ENCODE measurements at regions not wholly inside any gene's neighbourhood (a gene's known extent, or its start where the extent isn't known, plus 50 kb on each side); places are given as distances from the start of the nearest gene placed in this dataset.
A peak's percentile ranks its signal among the peaks of the same experiment; 100 is the strongest.
"Not testable (repeated sequence)": the region's sequence is repeated elsewhere in the genome, so short reads cannot be mapped to it uniquely, and the experiment has no call there.

DNA sequence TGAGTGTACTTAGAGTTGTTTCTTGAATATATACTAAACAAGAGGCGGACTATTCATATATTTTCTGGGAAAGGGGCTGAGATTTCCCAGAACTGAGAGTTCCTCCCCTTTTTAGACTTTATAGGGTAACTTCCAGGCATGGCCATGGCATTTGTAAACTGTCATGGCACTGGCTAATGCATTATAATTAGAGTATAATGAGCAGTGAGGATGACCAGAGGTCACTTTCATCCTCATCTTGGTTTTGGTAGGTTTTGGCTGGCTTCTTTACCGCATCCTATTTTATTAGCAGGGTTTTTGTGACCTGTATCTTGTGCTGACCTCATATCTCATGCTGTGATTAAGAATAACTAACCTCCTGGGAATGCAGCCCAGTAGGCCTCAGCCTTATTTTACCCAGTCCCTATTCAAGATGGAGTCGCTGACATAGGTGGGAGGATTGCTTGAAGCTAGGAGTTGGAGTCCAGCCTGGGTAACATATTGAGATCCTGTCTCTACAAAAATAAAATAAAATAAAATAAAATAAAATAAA is 91.4 kb downstream of the MOBP start:
- Histone ChIP-seq H3K4me3 (ENCODE audit: low read length) (no peak overlapping the region), H3K4me1 (ENCODE audit: insufficient read depth, low read length) (no peaks in the 10 kb centered on the region), H3K9ac (ENCODE audit: low read depth, low read length) (no peak overlapping the region), H3K27me3 (ENCODE audit: insufficient read depth, low read length) (no peaks in the 10 kb centered on the region), H3K27ac (ENCODE audit: low read length) (no peak overlapping the region), H3K9me3 (ENCODE audit: insufficient read depth, low read depth, low read length) (no peaks in the 10 kb centered on the region), H3K36me3 (ENCODE audit: insufficient read depth, low read depth, low read length) (no peaks in the 10 kb centered on the region)

DNA sequence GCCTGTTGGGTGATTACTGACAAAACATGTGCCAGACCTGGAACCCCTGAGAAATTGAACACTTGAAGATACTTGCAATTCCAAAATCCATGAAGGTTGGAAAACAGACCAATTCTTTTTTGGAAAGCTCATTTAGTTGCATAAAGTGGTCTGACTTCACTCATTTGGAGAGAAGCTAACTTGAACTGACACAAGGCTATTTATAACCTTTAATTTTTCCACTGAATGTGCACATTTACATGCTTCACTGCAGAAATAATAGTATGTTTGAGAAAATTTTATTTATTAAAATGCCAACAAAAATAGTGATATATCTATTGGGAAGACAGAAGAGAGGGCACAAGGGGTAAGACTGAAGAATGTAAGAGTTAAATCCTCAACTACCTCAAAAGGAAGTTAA is 92.1 kb downstream of the MOBP start:
- H3K4me1 ChIP-seq (ENCODE audit: insufficient read depth, low read length) = no peaks in the 10 kb centered on the region
- H3K4me3 ChIP-seq (ENCODE audit: low read length) = no peak overlapping the region
- H3K36me3 ChIP-seq (ENCODE audit: insufficient read depth, low read depth, low read length) = no peaks in the 10 kb centered on the region
- H3K27ac ChIP-seq (ENCODE audit: low read length) = no peak overlapping the region
- H3K27me3 ChIP-seq (ENCODE audit: insufficient read depth, low read length) = no peaks in the 10 kb centered on the region
- H3K9ac ChIP-seq (ENCODE audit: low read depth, low read length) = no peak overlapping the region
- no peaks in the 10 kb centered on the region for H3K9me3 ChIP-seq (ENCODE audit: insufficient read depth, low read depth, low read length)

DNA sequence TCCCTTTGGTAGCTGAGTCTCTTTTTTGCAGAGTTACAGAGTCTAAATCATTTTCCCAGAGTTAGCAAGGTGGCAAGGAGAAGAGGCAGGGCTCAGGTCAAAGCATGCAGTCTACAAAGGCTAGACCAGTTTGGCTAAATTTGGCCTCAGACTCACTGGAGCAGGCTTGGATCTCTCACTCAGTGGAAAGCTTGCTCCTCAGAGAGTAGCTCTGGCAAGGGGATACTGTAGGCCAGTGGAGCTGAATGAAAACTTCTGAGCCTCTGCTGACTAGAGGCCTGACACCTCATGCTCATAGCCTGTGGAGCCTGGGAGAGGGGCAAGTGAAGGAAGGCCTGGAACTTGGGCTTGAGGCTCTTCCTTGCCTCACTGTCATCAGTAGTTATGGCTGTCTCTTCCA is 101.0 kb downstream of the MOBP start:
- H3K9me3 ChIP-seq (ENCODE audit: insufficient read depth, low read depth, low read length) = no peaks in the 10 kb centered on the region
- H3K4me1 ChIP-seq (ENCODE audit: insufficient read depth, low read length) = no peaks in the 10 kb centered on the region
- no peaks in the 10 kb centered on the region for H3K27me3 ChIP-seq (ENCODE audit: insufficient read depth, low read length)
- H3K36me3 ChIP-seq (ENCODE audit: insufficient read depth, low read depth, low read length) = no peaks in the 10 kb centered on the region
- H3K9ac ChIP-seq (ENCODE audit: low read depth, low read length) = no peak overlapping the region
- no peak overlapping the region for H3K27ac ChIP-seq (ENCODE audit: low read length)
- no peak overlapping the region for H3K4me3 ChIP-seq (ENCODE audit: low read length)

DNA sequence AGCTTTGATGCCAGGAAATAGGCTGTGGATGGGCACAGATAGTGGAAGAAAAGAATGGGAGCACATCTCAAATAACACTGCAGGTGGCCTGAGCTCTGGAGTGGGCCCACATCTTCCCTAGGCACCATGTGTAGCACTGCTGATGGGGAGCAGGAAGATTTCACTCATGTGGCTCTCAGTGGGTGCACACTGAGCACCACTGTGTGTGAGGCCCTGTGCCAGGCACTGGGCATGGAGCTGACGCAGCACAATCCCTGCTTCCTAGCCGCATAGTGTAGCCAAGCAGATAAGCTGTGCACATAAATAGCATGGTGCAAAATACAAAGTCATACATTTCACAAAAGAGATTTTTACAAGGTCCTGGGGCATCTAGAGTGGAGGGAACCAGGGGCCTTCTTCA is 101.6 kb downstream of the MOBP start:
- Histone ChIP-seq H3K27ac (ENCODE audit: low read length) (no peak overlapping the region), H3K4me3 (ENCODE audit: low read length) (no peak overlapping the region), H3K9me3 (ENCODE audit: insufficient read depth, low read depth, low read length) (no peaks in the 10 kb centered on the region), H3K9ac (ENCODE audit: low read depth, low read length) (no peak overlapping the region), H3K36me3 (ENCODE audit: insufficient read depth, low read depth, low read length) (no peaks in the 10 kb centered on the region), H3K27me3 (ENCODE audit: insufficient read depth, low read length) (no peaks in the 10 kb centered on the region), H3K4me1 (ENCODE audit: insufficient read depth, low read length) (no peaks in the 10 kb centered on the region)

DNA sequence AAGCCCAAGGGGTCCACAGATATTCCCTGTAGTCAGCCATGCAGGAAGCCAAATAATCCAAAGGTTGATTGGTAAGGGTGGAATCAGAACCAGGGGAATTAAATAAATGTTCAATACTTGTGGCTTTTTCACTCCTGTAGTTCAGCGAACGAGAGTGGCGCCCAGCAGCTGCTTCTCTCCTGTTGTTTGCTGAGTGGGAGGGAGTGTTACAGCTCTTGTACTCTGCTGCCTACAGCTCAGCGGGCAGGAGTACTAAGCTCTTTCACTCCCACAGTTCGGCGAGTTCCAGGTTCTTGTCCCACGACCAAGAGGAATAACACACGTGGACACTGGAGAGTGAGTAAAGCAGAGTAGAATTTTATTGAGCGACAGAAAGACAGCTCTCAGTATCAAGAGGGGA is 105.9 kb downstream of the MOBP start:
- peaks cover 20% of the 10 kb centered on the region; the same call in 1 of the 2 replicates for H3K4me1 ChIP-seq (ENCODE audit: insufficient read depth, low read length)
- H3K4me3 ChIP-seq (ENCODE audit: low read length) = no peak overlapping the region
- H3K9ac ChIP-seq (ENCODE audit: low read depth, low read length) = no peak overlapping the region
- no peak overlapping the region for H3K27ac ChIP-seq (ENCODE audit: low read length)
- H3K27me3 ChIP-seq (ENCODE audit: insufficient read depth, low read length) = no peaks in the 10 kb centered on the region
- H3K9me3 ChIP-seq (ENCODE audit: insufficient read depth, low read depth, low read length) = no peaks in the 10 kb centered on the region
- no peaks in the 10 kb centered on the region for H3K36me3 ChIP-seq (ENCODE audit: insufficient read depth, low read depth, low read length)

DNA sequence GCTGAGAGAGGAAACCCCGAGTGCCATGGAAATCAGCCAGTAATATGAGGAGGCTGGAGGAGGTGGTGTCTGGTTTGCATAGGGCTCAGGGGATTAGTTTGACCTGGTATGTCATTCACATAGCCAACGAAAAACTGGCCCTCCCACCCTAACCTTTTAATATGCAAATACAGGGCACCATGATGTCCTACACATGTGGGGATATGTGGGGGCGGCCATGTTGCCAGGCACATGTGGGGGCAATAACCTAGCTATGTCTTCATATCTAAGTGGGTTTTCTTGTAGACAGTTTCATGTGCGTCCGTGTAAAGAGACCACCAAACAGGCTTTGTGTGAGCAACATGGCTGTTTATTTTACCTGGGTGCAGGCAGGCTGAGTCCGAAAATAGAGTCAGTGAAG is 110.1 kb downstream of the MOBP start:
- Histone ChIP-seq H3K4me1 (ENCODE audit: insufficient read depth, low read length) (peaks cover 20% of the 10 kb centered on the region; the same call in 1 of the 2 replicates), H3K9ac (ENCODE audit: low read depth, low read length) (peak overlapping the region; percentile 53; the same call in 1 of the 2 replicates), H3K4me3 (ENCODE audit: low read length) (peak overlapping the region; percentile 30; the same call in 1 of the 2 replicates), H3K27me3 (ENCODE audit: insufficient read depth, low read length) (no peaks in the 10 kb centered on the region), H3K27ac (ENCODE audit: low read length) (no peak overlapping the region), H3K9me3 (ENCODE audit: insufficient read depth, low read depth, low read length) (no peaks in the 10 kb centered on the region), H3K36me3 (ENCODE audit: insufficient read depth, low read depth, low read length) (no peaks in the 10 kb centered on the region)

DNA sequence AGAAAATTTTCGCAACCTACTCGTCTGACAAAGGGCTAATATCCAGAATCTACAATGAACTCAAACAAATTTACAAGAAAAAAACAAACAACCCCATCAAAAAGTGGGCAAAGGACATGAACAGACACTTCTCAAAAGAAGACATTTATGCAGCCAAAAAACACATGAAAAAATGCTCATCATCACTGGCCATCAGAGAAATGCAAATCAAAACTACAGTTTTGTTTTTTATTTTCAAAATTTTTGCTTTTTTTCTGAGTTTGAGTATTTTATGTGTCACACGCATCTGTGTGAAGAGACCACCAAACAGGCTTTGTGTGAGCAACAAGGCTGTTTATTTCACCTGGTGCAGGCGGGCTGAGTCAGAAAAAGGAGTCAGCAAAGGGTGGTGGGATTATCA is 118.7 kb downstream of the MOBP start:
- H3K27me3 ChIP-seq (ENCODE audit: insufficient read depth, low read length) = not testable (repeated sequence)

DNA sequence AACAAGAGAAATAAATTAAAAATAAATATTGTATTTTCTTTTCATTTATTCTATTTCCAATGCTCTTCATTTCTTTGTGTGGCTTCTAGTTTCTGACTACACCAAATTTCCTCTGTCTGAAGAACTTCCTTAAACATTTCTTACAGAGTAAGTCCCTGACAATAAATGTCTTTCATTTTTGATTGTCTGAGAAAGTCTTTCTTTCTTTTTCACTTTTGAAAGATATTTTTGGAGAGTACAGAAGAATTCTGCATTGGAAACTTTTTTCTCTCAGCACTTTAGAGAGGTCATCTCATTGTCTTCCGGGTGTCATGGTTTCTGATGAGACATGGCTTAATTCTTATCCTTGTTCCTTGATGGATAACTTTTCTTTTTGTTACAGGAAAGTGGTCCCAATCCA is 119.6 kb downstream of the MOBP start:
- Histone ChIP-seq H3K36me3 (ENCODE audit: insufficient read depth, low read depth, low read length) (no peaks in the 10 kb centered on the region), H3K4me3 (ENCODE audit: low read length) (no peak overlapping the region), H3K4me1 (ENCODE audit: insufficient read depth, low read length) (no peaks in the 10 kb centered on the region; the same call in 1 of the 2 replicates), H3K9ac (ENCODE audit: low read depth, low read length) (no peak overlapping the region), H3K9me3 (ENCODE audit: insufficient read depth, low read depth, low read length) (0 out of 2 replicates have a peak, but pooled peaks cover 4% of the 10 kb centered on the region), H3K27ac (ENCODE audit: low read length) (no peak overlapping the region), H3K27me3 (ENCODE audit: insufficient read depth, low read length) (no peaks in the 10 kb centered on the region)

More for the DNA sequence above, 118.7 kb downstream of the MOBP start:
- not testable (repeated sequence) for H3K9ac ChIP-seq (ENCODE audit: low read depth, low read length); H3K36me3 ChIP-seq (ENCODE audit: insufficient read depth, low read depth, low read length); H3K4me1 ChIP-seq (ENCODE audit: insufficient read depth, low read length); H3K27ac ChIP-seq (ENCODE audit: low read length); H3K9me3 ChIP-seq (ENCODE audit: insufficient read depth, low read depth, low read length); H3K4me3 ChIP-seq (ENCODE audit: low read length)

DNA sequence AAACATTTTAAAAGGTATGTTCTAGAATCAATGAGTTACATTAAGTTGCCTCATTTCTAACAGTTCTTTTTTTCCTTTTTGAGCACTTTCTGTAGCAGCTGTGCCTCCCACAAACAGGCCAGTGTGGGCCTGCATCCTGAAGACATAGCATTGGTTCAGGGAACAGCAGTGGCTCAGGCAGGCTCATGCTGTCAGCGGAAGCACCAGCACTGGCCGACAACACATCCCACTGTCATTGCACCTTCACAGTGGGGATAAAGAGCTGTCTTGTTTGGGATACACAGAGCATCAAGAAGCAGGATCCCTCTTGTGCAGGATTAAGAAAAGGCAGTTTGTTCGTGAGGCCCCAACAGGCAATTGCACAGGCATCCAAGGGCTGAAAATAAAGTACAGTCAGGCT is 123.3 kb downstream of the MOBP start:
- Histone ChIP-seq H3K36me3 (ENCODE audit: insufficient read depth, low read depth, low read length) (no peaks in the 10 kb centered on the region), H3K4me3 (ENCODE audit: low read length) (no peak overlapping the region), H3K9ac (ENCODE audit: low read depth, low read length) (no peak overlapping the region), H3K27me3 (ENCODE audit: insufficient read depth, low read length) (no peaks in the 10 kb centered on the region), H3K27ac (ENCODE audit: low read length) (no peak overlapping the region), H3K9me3 (ENCODE audit: insufficient read depth, low read depth, low read length) (no peaks in the 10 kb centered on the region), H3K4me1 (ENCODE audit: insufficient read depth, low read length) (no peaks in the 10 kb centered on the region)

DNA sequence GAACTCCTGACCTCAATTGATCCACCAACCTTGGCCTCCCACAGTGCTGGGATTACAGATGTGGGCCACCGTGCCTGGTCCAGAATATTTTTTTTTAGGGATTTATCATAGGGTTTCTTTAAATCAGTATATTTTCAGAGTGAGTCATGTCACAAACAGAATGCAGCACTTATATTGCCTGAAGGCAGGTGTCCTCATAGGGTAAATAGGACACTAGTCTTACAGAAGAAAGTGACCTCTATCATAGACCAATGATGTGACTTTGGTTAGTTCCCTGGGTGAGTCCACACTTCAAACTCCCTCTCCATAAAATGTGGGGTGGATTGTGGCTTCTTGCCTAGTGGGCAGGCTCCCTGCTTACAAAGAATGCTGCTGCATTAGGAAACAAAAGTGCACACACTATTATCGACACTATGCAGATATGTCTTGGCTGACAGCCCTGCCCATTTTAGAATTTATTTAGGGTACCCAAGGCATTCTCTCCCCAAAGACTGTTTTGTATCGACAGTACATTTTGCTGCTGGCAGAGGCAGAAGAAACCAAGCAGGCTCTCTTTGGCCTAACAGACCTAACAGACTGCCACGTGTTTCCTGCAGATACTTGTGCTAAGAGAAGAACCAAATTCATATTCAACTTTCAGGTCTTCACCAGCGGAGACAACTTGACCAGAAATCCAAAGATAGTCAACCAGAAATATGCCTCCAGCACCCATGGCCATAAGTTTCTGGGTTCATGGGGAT is 125.0 kb downstream of the MOBP start:
- no peaks in the 10 kb centered on the region for H3K36me3 ChIP-seq (ENCODE audit: insufficient read depth, low read depth, low read length)
- H3K27me3 ChIP-seq (ENCODE audit: insufficient read depth, low read length) = no peaks in the 10 kb centered on the region
- no peak overlapping the region for H3K4me3 ChIP-seq (ENCODE audit: low read length)
- H3K9ac ChIP-seq (ENCODE audit: low read depth, low read length) = no peak overlapping the region
- H3K9me3 ChIP-seq (ENCODE audit: insufficient read depth, low read depth, low read length) = no peaks in the 10 kb centered on the region
- no peaks in the 10 kb centered on the region for H3K4me1 ChIP-seq (ENCODE audit: insufficient read depth, low read length)
- no peak overlapping the region for H3K27ac ChIP-seq (ENCODE audit: low read length)

DNA sequence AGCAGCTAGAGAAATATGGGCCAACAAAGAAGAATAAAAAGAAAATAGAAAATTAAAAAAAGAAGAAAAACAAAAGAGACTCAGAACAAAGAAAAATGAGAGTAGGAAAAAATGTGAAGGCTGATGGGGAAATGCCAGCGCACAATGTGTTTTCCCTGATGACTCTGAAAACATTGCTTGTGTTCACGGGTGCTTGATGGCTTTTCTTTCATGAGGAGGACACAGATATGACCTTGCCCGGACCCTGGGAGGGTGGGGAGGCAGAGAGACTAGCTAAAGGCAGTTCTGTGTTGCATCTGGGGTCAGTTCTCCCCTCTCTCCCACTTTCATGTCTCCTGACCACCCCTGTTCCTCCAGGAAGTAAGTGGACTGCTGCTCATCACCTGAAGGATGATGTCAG is 125.9 kb downstream of the MOBP start:
- H3K4me1 ChIP-seq (ENCODE audit: insufficient read depth, low read length) = no peaks in the 10 kb centered on the region
- no peak overlapping the region for H3K9ac ChIP-seq (ENCODE audit: low read depth, low read length)
- H3K36me3 ChIP-seq (ENCODE audit: insufficient read depth, low read depth, low read length) = no peaks in the 10 kb centered on the region

DNA sequence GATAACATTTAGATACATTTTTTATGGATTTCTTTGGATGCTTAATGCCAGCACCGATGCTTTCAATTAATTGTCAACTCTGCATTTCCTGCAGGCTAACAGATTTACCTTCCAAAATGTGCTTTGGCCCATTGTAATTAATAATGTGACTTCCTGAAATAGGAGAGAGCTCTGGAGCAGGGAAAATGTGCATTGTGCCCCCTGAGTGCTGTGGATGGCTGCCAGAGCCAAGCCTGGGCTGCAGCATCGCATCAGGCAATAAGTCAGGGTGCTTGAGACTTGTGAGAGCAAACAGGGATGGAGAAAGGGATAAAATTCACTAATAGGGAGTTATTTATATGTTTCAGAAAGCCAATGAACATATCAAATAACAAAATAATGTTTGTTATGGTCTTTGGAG is 133.8 kb downstream of the MOBP start:
- Histone ChIP-seq H3K36me3 (ENCODE audit: insufficient read depth, low read depth, low read length) (no peaks in the 10 kb centered on the region), H3K27ac (ENCODE audit: low read length) (no peak overlapping the region), H3K9me3 (ENCODE audit: insufficient read depth, low read depth, low read length) (no peaks in the 10 kb centered on the region), H3K4me1 (ENCODE audit: insufficient read depth, low read length) (no peaks in the 10 kb centered on the region), H3K9ac (ENCODE audit: low read depth, low read length) (no peak overlapping the region), H3K4me3 (ENCODE audit: low read length) (no peak overlapping the region), H3K27me3 (ENCODE audit: insufficient read depth, low read length) (no peaks in the 10 kb centered on the region)

More for the DNA sequence above, 125.9 kb downstream of the MOBP start:
- no peak overlapping the region for H3K27ac ChIP-seq (ENCODE audit: low read length)
- no peaks in the 10 kb centered on the region for H3K27me3 ChIP-seq (ENCODE audit: insufficient read depth, low read length)
- no peaks in the 10 kb centered on the region for H3K9me3 ChIP-seq (ENCODE audit: insufficient read depth, low read depth, low read length)
- no peak overlapping the region for H3K4me3 ChIP-seq (ENCODE audit: low read length)

Measured in iPS-20b (cell line).